IMR-90 (cell line): ENCODE measurements at regions not wholly inside any gene's neighbourhood (a gene's known extent, or its start where the extent isn't known, plus 50 kb on each side); places are given as distances from the start of the nearest gene placed in this dataset.

ENCODE experiments used
- ATAC-seq: fragments of 200-7000 bp; cut with Tn5 transposase; 2 replicates; pipeline ENCODE4 v1.9.1; 2020; ENCODE audit warnings: low read depth, mild to moderate bottlenecking, moderate library complexity
- BruUV-seq: library from RNA; stranded (reverse); fragments of 400-500 nt; replicated peaks from 2 replicates; lab custom pipeline; 2021; lab: Mats Ljungman, UMichigan
- CTCF ChIA-PET: fragments of 300-600 bp; formaldehyde crosslinking; extraction: SDS; loops from one replicate; lab custom pipeline; 2021; ENCODE audit warnings: antibody characterized with exemption; lab: Yijun Ruan, JAX
- POLR2A ChIA-PET: fragments of 300-600 bp; sonication (Branson Sonifier 250); formaldehyde crosslinking; loops from one replicate; lab custom pipeline; 2022; ENCODE audit warnings: antibody characterized with exemption; ENCODE audit not compliant: unreplicated experiment; lab: Charles Lee
- DNase-seq: peaks from one replicate; pipeline ENCODE4 v3.0.0; 2013
- H2AFZ ChIP-seq: replicated peaks from 2 replicates; pipeline ENCODE3; 2013; ENCODE audit warnings: low read length, mild to moderate bottlenecking; ENCODE audit not compliant: poor library complexity
- H2AK5ac ChIP-seq: 2 replicates; pipeline ENCODE4 v1.6.1; 2013; ENCODE audit warnings: low read depth, low read length, inconsistent platforms
- H2AK9ac ChIP-seq: replicated peaks from 2 replicates; pipeline ENCODE3; 2013; ENCODE audit warnings: mild to moderate bottlenecking, low read depth, low read length, moderate library complexity; ENCODE audit not compliant: poor library complexity
- H2BK120ac ChIP-seq: 2 replicates; pipeline ENCODE4 v1.6.1; 2013; ENCODE audit warnings: low read depth, low read length, inconsistent platforms
- H2BK15ac ChIP-seq: 3 replicates; pipeline ENCODE4 v1.6.1; 2013; ENCODE audit warnings: low read depth, low read length, inconsistent platforms
- H2BK20ac ChIP-seq: 2 replicates; pipeline ENCODE4 v1.6.1; 2013; ENCODE audit warnings: low read depth, mild to moderate bottlenecking, inconsistent platforms, low read length, moderate library complexity
- H2BK5ac ChIP-seq: 2 replicates; pipeline ENCODE4 v1.6.1; 2013; ENCODE audit warnings: mild to moderate bottlenecking, low read depth, low read length, inconsistent platforms; ENCODE audit not compliant: poor library complexity, severe bottlenecking
- H3K14ac ChIP-seq: replicated peaks from 2 replicates; pipeline ENCODE4 v1.6.1; 2013; ENCODE audit warnings: low read depth, low read length, inconsistent platforms
- H3K18ac ChIP-seq: 2 replicates; pipeline ENCODE4 v1.6.1; 2013; ENCODE audit warnings: low read depth, low read length, control low read depth
- H3K23ac ChIP-seq: 2 replicates; pipeline ENCODE4 v1.6.1; 2013; ENCODE audit warnings: low read depth, low read length, inconsistent platforms
- H3K27ac ChIP-seq: 2 replicates; pipeline ENCODE4 v1.5.1; 2013; ENCODE audit warnings: mild to moderate bottlenecking, control low read depth, low read length; ENCODE audit not compliant: insufficient read depth
- H3K27me3 ChIP-seq: 2 replicates; pipeline ENCODE4 v1.6.1; 2013; ENCODE audit warnings: low read length; ENCODE audit not compliant: control insufficient read depth, insufficient read depth
- H3K36me3 ChIP-seq: 2 replicates; pipeline ENCODE4 v1.6.1; 2013; ENCODE audit warnings: low read length, mixed read lengths; ENCODE audit not compliant: control insufficient read depth, insufficient read depth
- H3K4ac ChIP-seq: 2 replicates; pipeline ENCODE4 v1.6.1; 2013; ENCODE audit warnings: low read depth, low read length, inconsistent platforms
- H3K4me1 ChIP-seq: 2 replicates; pipeline ENCODE4 v1.6.1; 2013; ENCODE audit warnings: low read length, mixed read lengths; ENCODE audit not compliant: control insufficient read depth, insufficient read depth
- H3K4me2 ChIP-seq: 2 replicates; pipeline ENCODE4 v1.6.1; 2013; ENCODE audit warnings: low read depth, mild to moderate bottlenecking, control low read depth, low read length, moderate library complexity
- H3K4me3 ChIP-seq: 2 replicates; pipeline ENCODE4 v1.5.1; 2013; ENCODE audit warnings: low read depth, mild to moderate bottlenecking, control low read depth, low read length, moderate library complexity; ENCODE audit not compliant: insufficient read depth
- H3K56ac ChIP-seq: 2 replicates; pipeline ENCODE4 v1.6.1; 2013; ENCODE audit warnings: low read length, inconsistent platforms; ENCODE audit not compliant: insufficient read depth; ENCODE audit errors: extremely low read depth
- H3K79me1 ChIP-seq, 2 experiments: 2 replicates each; pipeline ENCODE4 v1.6.1; 2013; ENCODE audit warnings: low read length in 2 of 2, inconsistent platforms in 1 of 2, low read depth in 1 of 2
- H3K9ac ChIP-seq: 2 replicates; pipeline ENCODE4 v1.6.1; 2013; ENCODE audit warnings: low read depth, low read length, control low read depth
- H3K9me1 ChIP-seq: 2 replicates; pipeline ENCODE4 v1.6.1; 2013; ENCODE audit warnings: low read length, inconsistent platforms; ENCODE audit not compliant: insufficient read depth
- H3K9me3 ChIP-seq: 2 replicates; pipeline ENCODE4 v1.6.1; 2013; ENCODE audit warnings: low read length; ENCODE audit not compliant: control insufficient read depth, insufficient read depth
- H4K20me1 ChIP-seq: 2 replicates; pipeline ENCODE4 v1.6.1; 2013; ENCODE audit warnings: low read length, inconsistent platforms; ENCODE audit not compliant: insufficient read depth
- H4K5ac ChIP-seq: 2 replicates; pipeline ENCODE4 v1.6.1; 2013; ENCODE audit warnings: mild to moderate bottlenecking, low read depth, low read length, control low read depth
- H4K8ac ChIP-seq, 2 experiments: 2 replicates each; pipeline ENCODE4 v1.6.1; 2013; ENCODE audit warnings: low read depth in 2 of 2, low read length in 2 of 2, control low read depth in 1 of 2, inconsistent platforms in 1 of 2
- H4K91ac ChIP-seq: 2 replicates; pipeline ENCODE4 v1.6.1; 2013; ENCODE audit warnings: low read depth, low read length, inconsistent platforms; ENCODE audit not compliant: insufficient read depth
- BHLHE40 ChIP-seq: fragments of 150-350 bp; IDR thresholded peaks from 2 replicates; pipeline ENCODE4 v1.6.1; 2016; ENCODE audit warnings: mild to moderate bottlenecking, low read depth, low read length
- CEBPB ChIP-seq: IDR thresholded peaks from 2 replicates; pipeline ENCODE4 v1.6.1; 2012; ENCODE audit warnings: low read depth, low read length, improper control_type of control experiment
- CHD1 ChIP-seq: IDR thresholded peaks from 2 replicates; pipeline ENCODE4 v1.6.1; 2012; ENCODE audit warnings: low read depth, low read length, improper control_type of control experiment
- CTCF ChIP-seq: conservative IDR thresholded peaks from 2 replicates; pipeline ENCODE4 v1.5.1; 2012; ENCODE audit warnings: mild to moderate bottlenecking, low read depth, low read length, improper control_type of control experiment
- ELK1 ChIP-seq: fragments of 150-350 bp; IDR thresholded peaks from 2 replicates; pipeline ENCODE4 v1.6.1; 2016; ENCODE audit warnings: low read depth, mild to moderate bottlenecking, low read length, moderate library complexity, borderline replicate concordance
- FOS ChIP-seq: fragments of 150-350 bp; IDR thresholded peaks from 2 replicates; pipeline ENCODE4 v1.6.1; 2016; ENCODE audit warnings: low read depth, low read length
- MAFK ChIP-seq: IDR thresholded peaks from 2 replicates; pipeline ENCODE4 v1.6.1; 2012; ENCODE audit warnings: low read depth, low read length, improper control_type of control experiment
- MAZ ChIP-seq: IDR thresholded peaks from 2 replicates; pipeline ENCODE4 v1.6.1; 2012; ENCODE audit warnings: low read depth, mild to moderate bottlenecking, low read length, improper control_type of control experiment, moderate library complexity, borderline replicate concordance
- MXI1 ChIP-seq: IDR thresholded peaks from 2 replicates; pipeline ENCODE4 v1.6.1; 2012; ENCODE audit warnings: low read depth, mild to moderate bottlenecking, low read length, moderate library complexity, borderline replicate concordance
- NFE2L2 ChIP-seq: fragments of 150-350 bp; IDR thresholded peaks from 2 replicates; pipeline ENCODE4 v1.6.1; 2016; ENCODE audit warnings: low read depth, mild to moderate bottlenecking, low read length
- POLR2A ChIP-seq: IDR thresholded peaks from 2 replicates; pipeline ENCODE4 v1.6.1; 2012; ENCODE audit warnings: mild to moderate bottlenecking, low read depth, low read length
- RAD21 ChIP-seq: IDR thresholded peaks from 2 replicates; pipeline ENCODE4 v1.6.1; 2012; ENCODE audit warnings: low read length, improper control_type of control experiment
- RCOR1 ChIP-seq: IDR thresholded peaks from 2 replicates; pipeline ENCODE4 v1.6.1; 2012; ENCODE audit warnings: mild to moderate bottlenecking, low read length, improper control_type of control experiment; ENCODE audit not compliant: insufficient replicate concordance
- RFX5 ChIP-seq: IDR thresholded peaks from 2 replicates; pipeline ENCODE4 v1.8.0; 2012; ENCODE audit warnings: low read depth, mild to moderate bottlenecking, low read length, moderate library complexity
- SMC3 ChIP-seq: fragments of 150-350 bp; IDR thresholded peaks from 2 replicates; pipeline ENCODE4 v1.6.1; 2016; ENCODE audit warnings: low read depth, mild to moderate bottlenecking, antibody characterized with exemption, low read length, moderate library complexity
- WGBS, 2 experiments: methylation state at CpG; one replicate each; pipeline versions ENCODE4 v1.1.5 to v1.1.7; 2013; ENCODE audit warnings: missing lambda C conversion rate in 2 of 2; ENCODE audit not compliant: insufficient read length in 1 of 2; ENCODE audit errors: extremely low coverage in 2 of 2; 5-methylcytosine and 5-hydroxymethylcytosine counted together
- dilution Hi-C: fragments of 300-500 bp; cut with HindIII; formaldehyde crosslinking; loops from one replicate; pipeline ENCODE4 v1.14.3; 2018; ENCODE audit warnings: low sequenced_read_pairs; ENCODE audit not compliant: unreplicated experiment
- in situ Hi-C: fragments of 300-500 bp; cut with MboI; formaldehyde crosslinking; loops from 3 replicates; pipeline ENCODE4 v1.14.3; 2019; ENCODE audit warnings: low sequenced_read_pairs, inconsistent platforms, mixed read lengths
- intact Hi-C: fragments of 100-400 bp; cut with micrococcal nuclease; formaldehyde crosslinking; loops from 2 replicates; pipeline ENCODE4 v1.10.0; 2022
- TF ChIP-seq, protein P1 (sequence below): fragments of 150-350 bp; IDR thresholded peaks from 2 replicates; pipeline ENCODE4 v1.6.1; 2017; ENCODE audit warnings: mild to moderate bottlenecking, antibody characterized with exemption, low read length, low read depth

DNA sequence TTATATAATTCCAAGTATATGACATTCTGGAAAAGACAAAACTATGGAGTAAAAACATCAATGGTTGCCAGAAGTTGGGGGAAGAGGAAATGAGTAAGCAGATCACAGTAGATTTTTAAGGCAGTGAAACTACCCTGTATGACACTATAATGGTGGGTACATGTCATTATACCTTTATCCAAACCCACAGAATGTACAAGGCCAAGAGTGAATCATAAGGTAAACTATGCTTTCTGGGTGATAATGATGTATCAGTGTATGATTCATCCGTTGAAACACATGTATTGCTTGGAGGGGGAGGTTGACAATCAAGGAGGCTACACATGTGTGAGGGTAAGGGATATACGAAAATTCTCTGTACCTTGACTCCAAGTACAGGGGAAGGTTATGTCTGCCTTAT is 862.7 kb downstream of the PLA2G4A start:
- Histone ChIP-seq H2BK5ac (no peak overlapping the region), H3K27ac (no peak overlapping the region), H4K8ac (no peak overlapping the region), H4K20me1 (no peaks in the 10 kb centered on the region), H3K14ac (0 out of 2 replicates have a peak overlapping the region, but pooled peaks have one; percentile 24), H2AK5ac (peak overlapping the region; percentile 46), H3K4ac (no peak overlapping the region; the same call in 1 of the 2 replicates), H3K9ac (no peak overlapping the region), H3K56ac (no peak overlapping the region), H4K5ac (no peak overlapping the region), H3K27me3 (no peaks in the 10 kb centered on the region), H3K4me1 (peaks cover 2% of the 10 kb centered on the region; the same call in 1 of the 2 replicates), H4K91ac (no peak overlapping the region), H3K9me3 (no peaks in the 10 kb centered on the region), H3K4me3 (no peak overlapping the region), H3K9me1 (no peaks in the 10 kb centered on the region), H2BK120ac (peak overlapping the region; percentile 48; the same call in 1 of the 2 replicates), H3K79me1 (no peaks in the 10 kb centered on the region), H2BK15ac (no peak overlapping the region), H2AFZ (no peak overlapping the region), H3K4me2 (no peak overlapping the region), H3K18ac (no peak overlapping the region), H3K23ac (no peak overlapping the region), H3K36me3 (no peaks in the 10 kb centered on the region), H2BK20ac (peak overlapping the region; percentile 45; the same call in 1 of the 2 replicates), H2AK9ac (no peak overlapping the region)
- BruUV-seq: no TSS peak
- TF ChIP-seq MXI1 (peak; percentile 77; the same call in 1 of the 2 replicates), CHD1 (peak; percentile 63; the same call in 1 of the 2 replicates), NFE2L2 (peak; percentile 77), RCOR1 (peak; percentile 95), FOS (peak; percentile 99), ELK1 (no peak), POLR2A (no peak), RAD21 (no peak), BHLHE40 (no peak; the same call in 1 of the 2 replicates), CEBPB (peak; percentile 57), CTCF (no peak), MAZ (peak; percentile 34; the same call in 1 of the 2 replicates), MAFK (0 out of 2 replicates have a peak, but pooled peaks have one; percentile 25), RFX5 (peak; percentile 36; the same call in 1 of the 2 replicates), SMC3 (no peak)
- TF ChIP-seq, protein P1, sequence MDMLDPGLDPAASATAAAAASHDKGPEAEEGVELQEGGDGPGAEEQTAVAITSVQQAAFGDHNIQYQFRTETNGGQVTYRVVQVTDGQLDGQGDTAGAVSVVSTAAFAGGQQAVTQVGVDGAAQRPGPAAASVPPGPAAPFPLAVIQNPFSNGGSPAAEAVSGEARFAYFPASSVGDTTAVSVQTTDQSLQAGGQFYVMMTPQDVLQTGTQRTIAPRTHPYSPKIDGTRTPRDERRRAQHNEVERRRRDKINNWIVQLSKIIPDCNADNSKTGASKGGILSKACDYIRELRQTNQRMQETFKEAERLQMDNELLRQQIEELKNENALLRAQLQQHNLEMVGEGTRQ: no peak
- POLR2A ChIA-PET: no interaction called here
- in situ Hi-C loops (no loop called here), intact Hi-C loops (loop anchor here (10.0 kb wide), 1 partner anchor 427 kb away; no protein-coding TSS in a partner anchor), dilution Hi-C loops (no loop called here)
- CTCF ChIA-PET: no interaction called here
- no CpG with 5 or more reads among the region's 2 CpGs for WGBS, 2 experiments
- DNase-seq: peak; percentile 98
- peak; percentile 79 for ATAC-seq
